ENCODE measurements at regions not wholly inside any gene's neighbourhood (a gene's known extent, or its start where the extent isn't known, plus 50 kb on each side); places are given as distances from the start of the nearest gene placed in this dataset.

GRCh38 chr3:1036207-1036826, 56.5 kb upstream of the CNTN6 start:
- no peak for DNase-seq
- Histone ChIP-seq H3K36me3 (ENCODE audit: control insufficient read depth in 1 of 2, insufficient read depth in 2 of 2, low read length in 2 of 2) (no peaks in the 10 kb centered on the region), H3K4me3 (ENCODE audit: low read depth, low read length) (no peak overlapping the region), H4K91ac (ENCODE audit: low read depth, low read length) (no peak overlapping the region), H3K18ac (ENCODE audit: low read length) (no peak overlapping the region), H3K79me1 (ENCODE audit: low read length) (no peaks in the 10 kb centered on the region), H2AK5ac (ENCODE audit: low read length) (no peak overlapping the region), H3K4me1 (ENCODE audit: control insufficient read depth in 1 of 2, insufficient read depth in 2 of 2, low read length in 2 of 2) (no peaks in the 10 kb centered on the region), H4K12ac (ENCODE audit: low read depth, low read length) (no peak overlapping the region), H3K4ac (ENCODE audit: low read depth, low read length) (no peak overlapping the region), H3K79me2 (ENCODE audit: control insufficient read depth, insufficient read depth, low read length, poor library complexity) (no peaks in the 10 kb centered on the region), H3K27ac (ENCODE audit: low read depth, low read length) (no peak overlapping the region), H2AFZ (ENCODE audit: insufficient read depth, low read length, poor library complexity) (no peak overlapping the region), H2BK120ac (ENCODE audit: insufficient read depth, low read length, poor library complexity) (no peak overlapping the region), H3K27me3 (ENCODE audit: insufficient read depth, low read length) (no peaks in the 10 kb centered on the region), H3K14ac (ENCODE audit: low read length) (no peak overlapping the region), H4K8ac (ENCODE audit: low read depth, low read length) (no peak overlapping the region), H3K9me3 (ENCODE audit: insufficient read depth, low read depth, low read length) (peaks cover 2% of the 10 kb centered on the region), H2BK12ac (ENCODE audit: low read length) (no peak overlapping the region), H2BK5ac (ENCODE audit: low read depth, low read length, poor library complexity) (no peak overlapping the region), H3K9ac (ENCODE audit: low read length) (no peak overlapping the region), H3K23ac (ENCODE audit: low read length) (no peak overlapping the region), H3K4me2 (ENCODE audit: low read length) (no peak overlapping the region)
- no CpG with 5 or more reads among the region's 4 CpGs for WGBS (ENCODE audit: extremely low coverage, insufficient coverage, insufficient read length)

- H3K27ac ChIP-seq (ENCODE audit: low read depth, low read length) = no peak overlapping the region
- no peak overlapping the region for H3K4me3 ChIP-seq (ENCODE audit: low read depth, low read length)
- H2BK120ac ChIP-seq (ENCODE audit: insufficient read depth, low read length, poor library complexity) = no peak overlapping the region
- H3K4me1 ChIP-seq (ENCODE audit: control insufficient read depth in 1 of 2, insufficient read depth in 2 of 2, low read length in 2 of 2) = no peaks in the 10 kb centered on the region
- H3K23ac ChIP-seq (ENCODE audit: low read length) = no peak overlapping the region
- H2BK5ac ChIP-seq (ENCODE audit: low read depth, low read length, poor library complexity) = no peak overlapping the region
- no peak overlapping the region for H4K8ac ChIP-seq (ENCODE audit: low read depth, low read length)
- no peak overlapping the region for H3K4me2 ChIP-seq (ENCODE audit: low read length)
- no peak for DNase-seq
- H3K14ac ChIP-seq (ENCODE audit: low read length) = no peak overlapping the region
- no peak overlapping the region for H3K9ac ChIP-seq (ENCODE audit: low read length)
- no peak overlapping the region for H3K4ac ChIP-seq (ENCODE audit: low read depth, low read length)
- H2BK12ac ChIP-seq (ENCODE audit: low read length) = no peak overlapping the region
- H2AK5ac ChIP-seq (ENCODE audit: low read length) = no peak overlapping the region
- H3K36me3 ChIP-seq (ENCODE audit: control insufficient read depth in 1 of 2, insufficient read depth in 2 of 2, low read length in 2 of 2) = no peaks in the 10 kb centered on the region
- H3K79me1 ChIP-seq (ENCODE audit: low read length) = no peaks in the 10 kb centered on the region
- H3K9me3 ChIP-seq (ENCODE audit: insufficient read depth, low read depth, low read length) = peaks cover 2% of the 10 kb centered on the region
- H3K27me3 ChIP-seq (ENCODE audit: insufficient read depth, low read length) = no peaks in the 10 kb centered on the region
- no peak overlapping the region for H4K91ac ChIP-seq (ENCODE audit: low read depth, low read length)
- H3K79me2 ChIP-seq (ENCODE audit: control insufficient read depth, insufficient read depth, low read length, poor library complexity) = no peaks in the 10 kb centered on the region
- no peak overlapping the region for H4K12ac ChIP-seq (ENCODE audit: low read depth, low read length)
- WGBS (ENCODE audit: extremely low coverage, insufficient coverage, insufficient read length) = 100% methylated on average over 1 of the region's 5 CpGs
- no peak overlapping the region for H2AFZ ChIP-seq (ENCODE audit: insufficient read depth, low read length, poor library complexity)
- no peak overlapping the region for H3K18ac ChIP-seq (ENCODE audit: low read length)
Observed at GRCh38 chr3:1037631-1038030, 55.2 kb upstream of the CNTN6 start.

Measured in trophoblast cell (in vitro differentiated cells and primary cell).